ENCODE measurements at regions not wholly inside any gene's neighbourhood (a gene's known extent, or its start where the extent isn't known, plus 50 kb on each side); places are given as distances from the start of the nearest gene placed in this dataset.

GRCh38 chr1:213366141-213366831, 315.2 kb downstream of the RPS6KC1 start:
- TF ChIP-seq, protein P1, sequence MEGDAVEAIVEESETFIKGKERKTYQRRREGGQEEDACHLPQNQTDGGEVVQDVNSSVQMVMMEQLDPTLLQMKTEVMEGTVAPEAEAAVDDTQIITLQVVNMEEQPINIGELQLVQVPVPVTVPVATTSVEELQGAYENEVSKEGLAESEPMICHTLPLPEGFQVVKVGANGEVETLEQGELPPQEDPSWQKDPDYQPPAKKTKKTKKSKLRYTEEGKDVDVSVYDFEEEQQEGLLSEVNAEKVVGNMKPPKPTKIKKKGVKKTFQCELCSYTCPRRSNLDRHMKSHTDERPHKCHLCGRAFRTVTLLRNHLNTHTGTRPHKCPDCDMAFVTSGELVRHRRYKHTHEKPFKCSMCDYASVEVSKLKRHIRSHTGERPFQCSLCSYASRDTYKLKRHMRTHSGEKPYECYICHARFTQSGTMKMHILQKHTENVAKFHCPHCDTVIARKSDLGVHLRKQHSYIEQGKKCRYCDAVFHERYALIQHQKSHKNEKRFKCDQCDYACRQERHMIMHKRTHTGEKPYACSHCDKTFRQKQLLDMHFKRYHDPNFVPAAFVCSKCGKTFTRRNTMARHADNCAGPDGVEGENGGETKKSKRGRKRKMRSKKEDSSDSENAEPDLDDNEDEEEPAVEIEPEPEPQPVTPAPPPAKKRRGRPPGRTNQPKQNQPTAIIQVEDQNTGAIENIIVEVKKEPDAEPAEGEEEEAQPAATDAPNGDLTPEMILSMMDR (IDR thresholded peaks at IDR 0.05) = no peak
- ATAC-seq (no peak), DNase-seq (no peak)
- H3K9me3 ChIP-seq = no peaks in the 10 kb centered on the region
- H3K4me1 ChIP-seq (ENCODE audit: low read depth) = no peaks in the 10 kb centered on the region
- no peaks in the 10 kb centered on the region for H3K36me3 ChIP-seq (ENCODE audit: low read depth)
- intact Hi-C loops (cut with DNase I, micrococcal nuclease) = no loop called here
- no peak overlapping the region for H3K4me3 ChIP-seq

DNA sequence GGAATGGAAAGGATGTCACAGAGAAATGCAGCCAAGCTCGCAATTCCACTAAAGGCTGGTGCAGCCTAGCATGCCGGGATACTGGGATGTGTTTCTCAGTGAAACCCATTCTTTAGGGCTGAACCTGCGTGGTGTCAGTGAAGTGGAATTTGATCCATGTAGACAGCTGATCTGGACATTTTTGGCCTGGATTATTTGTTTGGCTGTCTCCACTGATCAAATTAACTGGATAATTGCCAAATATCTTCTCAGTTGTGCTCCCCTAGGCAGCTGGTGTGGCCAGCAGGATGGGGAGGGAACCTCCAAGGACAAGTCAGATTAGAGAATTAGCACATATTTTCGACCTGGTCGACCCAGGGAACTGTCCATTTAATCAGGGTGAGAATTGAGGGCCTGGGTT, 318.4 kb downstream of the RPS6KC1 start:
- TF ChIP-seq, protein P1 (IDR thresholded peaks at IDR 0.05) = no peak
- Histone ChIP-seq H3K4me3 (no peak overlapping the region), H3K4me1 (ENCODE audit: low read depth) (no peaks in the 10 kb centered on the region)

DNA sequence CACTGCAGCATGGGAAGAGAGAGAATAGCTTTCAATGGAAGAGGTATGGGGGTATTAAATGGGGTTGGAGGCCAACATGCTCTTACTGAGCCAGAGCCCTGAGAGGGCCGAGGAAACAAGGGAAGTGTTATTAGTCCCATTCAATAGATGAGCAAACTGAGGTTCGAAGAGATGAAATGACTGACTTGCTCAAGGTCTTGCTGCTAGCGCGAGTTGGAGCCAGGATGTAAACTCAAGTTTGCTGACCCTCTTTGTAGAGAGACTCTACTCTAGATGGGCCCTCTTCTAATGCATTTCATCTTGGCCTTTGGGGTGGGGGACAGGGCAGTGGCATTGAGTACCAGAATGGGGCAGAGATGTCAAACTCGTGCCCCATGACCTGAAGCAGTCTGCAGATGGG, 319.5 kb downstream of the RPS6KC1 start:
- H3K4me3 ChIP-seq = no peak overlapping the region
- H3K4me1 ChIP-seq (ENCODE audit: low read depth) = no peaks in the 10 kb centered on the region
- ATAC-seq (no peak), DNase-seq (no peak)
- H3K9me3 ChIP-seq = no peaks in the 10 kb centered on the region
- TF ChIP-seq, protein P1 (IDR thresholded peaks at IDR 0.05) = no peak
- H3K36me3 ChIP-seq (ENCODE audit: low read depth) = no peaks in the 10 kb centered on the region
- intact Hi-C loops (cut with DNase I, micrococcal nuclease) = loop anchor here in 1 of 2 donors (10.0 kb wide), 1 partner anchor 754 kb away; no protein-coding TSS in a partner anchor

More for the DNA sequence above, 318.4 kb downstream of the RPS6KC1 start:
- intact Hi-C loops (cut with DNase I, micrococcal nuclease) = no loop called here
- Histone ChIP-seq H3K36me3 (ENCODE audit: low read depth) (no peaks in the 10 kb centered on the region), H3K9me3 (no peaks in the 10 kb centered on the region)
- ATAC-seq (no peak), DNase-seq (no peak)

GRCh38 chr1:213371525-213371846, 320.4 kb downstream of the RPS6KC1 start:
- H3K4me1 ChIP-seq (ENCODE audit: low read depth) = no peaks in the 10 kb centered on the region
- H3K9me3 ChIP-seq = no peaks in the 10 kb centered on the region
- TF ChIP-seq, protein P1 (IDR thresholded peaks at IDR 0.05) = no peak
- H3K4me3 ChIP-seq = no peak overlapping the region
- H3K36me3 ChIP-seq (ENCODE audit: low read depth) = no peaks in the 10 kb centered on the region
- ATAC-seq = no peak
- no peak for DNase-seq
- intact Hi-C loops (cut with DNase I, micrococcal nuclease) = loop anchor here in 1 of 2 donors (10.0 kb wide), 1 partner anchor 753 kb away; no protein-coding TSS in a partner anchor

DNA sequence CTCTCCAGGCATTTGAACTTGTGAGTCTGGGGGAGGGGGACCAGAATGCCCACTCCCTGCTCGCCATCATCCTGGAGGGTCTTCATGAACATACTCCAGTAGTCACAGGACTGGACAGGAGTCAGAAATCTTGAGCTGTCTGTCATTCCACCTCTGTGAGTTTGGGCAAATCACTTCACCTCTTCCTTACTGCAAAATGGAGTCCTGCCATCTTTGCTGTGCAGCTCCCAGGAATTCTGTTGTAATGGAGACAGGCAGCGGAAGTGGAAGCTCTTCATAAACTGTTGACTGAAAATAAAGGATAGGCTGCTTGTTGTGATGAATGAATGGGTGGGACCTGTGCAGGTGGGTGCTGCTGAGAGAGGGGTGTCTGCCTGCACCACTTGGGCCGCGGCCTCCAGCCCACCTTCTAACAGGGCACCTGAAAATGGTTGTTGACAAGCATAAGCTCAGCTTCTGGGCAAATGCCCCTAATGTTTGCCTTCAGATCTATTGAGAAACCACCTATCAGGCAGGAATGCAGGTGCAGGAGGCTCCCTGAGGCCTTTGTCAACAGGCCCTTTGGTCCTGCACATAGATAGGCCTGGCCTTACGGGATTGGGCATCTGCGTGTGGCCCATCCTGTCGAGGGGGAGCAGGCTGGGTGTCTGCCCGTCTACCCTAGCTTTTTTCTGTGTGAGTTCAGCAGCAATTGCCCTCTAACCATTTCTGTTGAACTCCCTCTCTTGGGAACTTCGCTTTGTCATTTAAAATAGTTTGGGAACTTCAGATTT, 321.0 kb downstream of the RPS6KC1 start:
- ATAC-seq (peak; percentile 17), DNase-seq (no peak)
- intact Hi-C loops (cut with DNase I, micrococcal nuclease) = loop anchor here in 1 of 2 donors (10.0 kb wide), 1 partner anchor 753 kb away; no protein-coding TSS in a partner anchor
- no peaks in the 10 kb centered on the region for H3K9me3 ChIP-seq
- H3K4me1 ChIP-seq (ENCODE audit: low read depth) = no peaks in the 10 kb centered on the region
- TF ChIP-seq, protein P1 (IDR thresholded peaks at IDR 0.05) = no peak
- no peak overlapping the region for H3K4me3 ChIP-seq
- no peaks in the 10 kb centered on the region for H3K36me3 ChIP-seq (ENCODE audit: low read depth)

Measured in mucosa of descending colon (tissue), 3 donors.